B cell (primary cell): ENCODE measurements at regions not wholly inside any gene's neighbourhood (a gene's known extent, or its start where the extent isn't known, plus 50 kb on each side); places are given as distances from the start of the nearest gene placed in this dataset.

ENCODE experiments used
- CTCF ChIP-seq: fragments of 200-600 bp; IDR thresholded peaks from one replicate; pipeline ENCODE4 v1.8.0; 2022; ENCODE audit warnings: antibody characterized with exemption, mild to moderate bottlenecking
- EZH2 ChIP-seq: IDR thresholded peaks from 2 replicates; pipeline ENCODE4 v1.6.1; 2012; ENCODE audit warnings: borderline replicate concordance, low read depth, mild to moderate bottlenecking, moderate library complexity, low read length; ENCODE audit not compliant: insufficient read depth, poor library complexity, severe bottlenecking

GRCh38 chr13:53408306-53408705 is 379.7 kb downstream of the OLFM4 start:
- TF ChIP-seq CTCF (no peak), EZH2 (no peak)
